K562 (cell line): ENCODE measurements at regions not wholly inside any gene's neighbourhood (a gene's known extent, or its start where the extent isn't known, plus 50 kb on each side); places are given as distances from the start of the nearest gene placed in this dataset. TPM values are rescaled to one million over a fixed set of nuclear protein-coding genes. Genes with fewer than 3 reads are reported as not detected.

Source experiments
- small RNA-seq: library from RNA; depleted of rRNA; stranded (forward); fragments of <200 nt; gene quantifications from one replicate; pipeline ENCODE3, GENCODE V24; 2014

Small RNAs in the stretch of these regions (small RNA-seq; reads per million reads assigned to genes)
- gene MTCYBP4: not detected
